Mesothelial cell of epicardium (in vitro differentiated cells): ENCODE measurements at regions not wholly inside any gene's neighbourhood (a gene's known extent, or its start where the extent isn't known, plus 50 kb on each side); places are given as distances from the start of the nearest gene placed in this dataset.

Experiments used
- DNase-seq, 2 experiments: peaks; one replicate each; pipeline ENCODE4 v3.0.0; 2021; ENCODE audit warnings: low spot score in 2 of 2; ENCODE audit not compliant: unreplicated experiment in 2 of 2
- H3K27ac Mint-ChIP-seq: 2 replicates; pipeline ENCODE4 v1.8.0; 2021; ENCODE audit warnings: mixed read lengths
- H3K27me3 Mint-ChIP-seq: 2 replicates; pipeline ENCODE4 v1.8.0; 2021; ENCODE audit warnings: low read depth, mixed read lengths
- H3K36me3 Mint-ChIP-seq: 2 replicates; pipeline ENCODE4 v1.8.0; 2021; ENCODE audit warnings: mixed read lengths
- H3K4me1 Mint-ChIP-seq: 2 replicates; pipeline ENCODE4 v1.8.0; 2021; ENCODE audit warnings: mixed read lengths
- H3K4me3 Mint-ChIP-seq: 2 replicates; pipeline ENCODE4 v1.8.0; 2021; ENCODE audit warnings: mild to moderate bottlenecking, moderate library complexity, mixed read lengths
- H3K9me3 Mint-ChIP-seq: 2 replicates; pipeline ENCODE4 v1.8.0; 2021; ENCODE audit warnings: mixed read lengths
- CTCF ChIP-seq: fragments of 200-600 bp; sonication (generic); IDR thresholded peaks from one replicate; pipeline ENCODE4 v1.5.0; 2021; ENCODE audit warnings: antibody characterized with exemption; ENCODE audit not compliant: unreplicated experiment

- Mint-ChIP-seq H3K4me3 (no peak overlapping the region), H3K36me3 (no peaks in the 10 kb centered on the region), H3K4me1 (peaks cover 10% of the 10 kb centered on the region), H3K9me3 (no peaks in the 10 kb centered on the region), H3K27me3 (no peaks in the 10 kb centered on the region), H3K27ac (no peak overlapping the region)
- no peak for DNase-seq
- no peak for TF ChIP-seq CTCF
These were observed 210.3 kb downstream of the TMX3 start for GRCh38 chr18:68504441-68505177.

GRCh38 chr18:68500556-68500955 lies 214.4 kb downstream of the TMX3 start:
- Mint-ChIP-seq H3K36me3 (no peaks in the 10 kb centered on the region), H3K4me3 (no peak overlapping the region), H3K27ac (peak overlapping the region; percentile 0), H3K27me3 (no peaks in the 10 kb centered on the region), H3K9me3 (no peaks in the 10 kb centered on the region), H3K4me1 (peaks cover 10% of the 10 kb centered on the region)
- TF ChIP-seq CTCF: no peak
- DNase-seq: no peak

DNA sequence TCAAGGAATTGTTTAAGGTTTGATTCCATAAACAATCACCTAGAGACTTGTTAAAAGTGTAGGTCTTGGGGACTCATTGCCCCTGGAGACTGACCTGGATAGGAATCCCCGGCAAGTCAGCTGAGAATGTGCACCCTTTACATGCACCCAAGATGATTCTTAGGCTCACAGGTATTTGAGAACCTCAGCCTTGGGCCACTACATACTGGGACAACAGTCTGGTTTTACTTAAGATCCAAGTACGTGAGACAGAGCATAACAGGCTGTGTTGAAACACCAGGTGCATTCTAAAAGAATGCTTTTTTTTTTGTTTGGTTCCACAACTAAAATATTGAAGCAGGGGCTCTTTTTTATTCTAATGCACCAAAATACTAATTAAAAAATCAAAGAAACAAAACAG lies 215.8 kb downstream of the TMX3 start:
- no peak overlapping the region for H3K27ac Mint-ChIP-seq
- no peak for TF ChIP-seq CTCF

DNA sequence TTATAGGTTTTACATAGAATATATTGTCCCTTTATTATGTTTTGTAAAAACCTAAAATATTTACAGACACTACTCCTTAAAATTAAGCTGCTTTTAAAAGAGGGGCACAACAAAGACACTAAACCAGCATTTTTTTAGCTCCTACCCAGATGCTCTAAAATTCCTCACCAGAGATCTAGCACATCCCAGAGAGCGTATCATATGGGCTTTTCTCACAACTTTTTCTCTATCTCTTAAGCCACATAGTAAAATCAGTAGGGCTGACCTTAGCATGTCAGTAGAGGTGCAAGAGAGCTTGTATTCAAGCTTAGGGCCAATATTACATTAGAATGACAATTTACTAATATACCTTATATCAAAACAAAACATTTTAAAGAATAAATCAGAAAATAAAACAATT lies 216.3 kb downstream of the TMX3 start:
- H3K36me3 Mint-ChIP-seq: no peaks in the 10 kb centered on the region
- no peak overlapping the region for H3K4me3 Mint-ChIP-seq
- no peak overlapping the region for H3K27ac Mint-ChIP-seq
- no peaks in the 10 kb centered on the region for H3K9me3 Mint-ChIP-seq
- no peak for DNase-seq
- H3K4me1 Mint-ChIP-seq: peaks cover 14% of the 10 kb centered on the region
- no peaks in the 10 kb centered on the region for H3K27me3 Mint-ChIP-seq
- TF ChIP-seq CTCF: no peak

More for the DNA sequence above, 215.8 kb downstream of the TMX3 start:
- Mint-ChIP-seq H3K4me3 (no peak overlapping the region), H3K27me3 (no peaks in the 10 kb centered on the region), H3K9me3 (no peaks in the 10 kb centered on the region), H3K4me1 (peaks cover 14% of the 10 kb centered on the region), H3K36me3 (no peaks in the 10 kb centered on the region)
- no peak for DNase-seq

DNA sequence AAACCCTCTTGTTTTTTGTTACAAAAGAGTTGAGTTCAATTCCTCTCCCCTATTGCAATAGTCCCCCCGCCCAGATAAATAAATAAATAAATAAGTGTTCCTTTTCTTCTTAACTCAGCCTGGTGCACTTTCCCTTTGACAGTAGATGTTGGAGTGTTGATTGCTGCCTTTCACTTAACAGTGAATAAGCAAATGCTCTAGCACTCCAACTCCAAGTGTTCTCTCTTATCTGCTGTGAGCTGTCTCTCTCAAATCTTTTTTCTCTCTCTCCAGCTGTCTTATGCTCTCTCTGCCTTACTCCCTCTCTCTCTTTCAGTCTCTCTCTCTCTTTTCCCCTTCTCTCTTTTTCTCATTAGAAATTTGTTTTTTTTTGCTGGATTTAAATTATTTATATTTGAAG lies 216.7 kb downstream of the TMX3 start:
- no peaks in the 10 kb centered on the region for H3K36me3 Mint-ChIP-seq
- H3K4me3 Mint-ChIP-seq: no peak overlapping the region
- no peak overlapping the region for H3K27ac Mint-ChIP-seq
- no peaks in the 10 kb centered on the region for H3K9me3 Mint-ChIP-seq
- peaks cover 14% of the 10 kb centered on the region for H3K4me1 Mint-ChIP-seq
- no peaks in the 10 kb centered on the region for H3K27me3 Mint-ChIP-seq
- DNase-seq: no peak
- no peak for TF ChIP-seq CTCF
